CD4-positive, alpha-beta T cell treated with Interleukin-4 for 4 hours (primary cell): ENCODE measurements at regions not wholly inside any gene's neighbourhood (a gene's known extent, or its start where the extent isn't known, plus 50 kb on each side); places are given as distances from the start of the nearest gene placed in this dataset.
"Not testable (repeated sequence)": the region's sequence is repeated elsewhere in the genome, so short reads cannot be mapped to it uniquely, and the experiment has no call there.

Experiments
- DNase-seq: peaks from one replicate; pipeline ENCODE4 v3.0.0-alpha.2; 2020

GRCh38 chr2:37783545-37783944 is 112.1 kb upstream of the CDC42EP3 start:
- DNase-seq = no peak

- DNase-seq = no peak
These were observed 112.8 kb upstream of the CDC42EP3 start for GRCh38 chr2:37784071-37784758.

GRCh38 chr2:37784759-37785149 is 113.3 kb upstream of the CDC42EP3 start:
- no peak for DNase-seq

GRCh38 chr2:37786191-37786698 is 114.8 kb upstream of the CDC42EP3 start:
- DNase-seq = no peak

GRCh38 chr2:37786854-37787253 is 115.4 kb upstream of the CDC42EP3 start:
- no peak for DNase-seq

- DNase-seq = no peak
These were observed 117.3 kb upstream of the CDC42EP3 start for GRCh38 chr2:37788602-37789209.

- DNase-seq = no peak
These were observed 118.6 kb upstream of the CDC42EP3 start for GRCh38 chr2:37790019-37790418.

- no peak for DNase-seq
These were observed 119.0 kb upstream of the CDC42EP3 start for GRCh38 chr2:37790462-37790861.

GRCh38 chr2:37792366-37792765 is 120.9 kb upstream of the CDC42EP3 start:
- no peak for DNase-seq

- DNase-seq = no peak
These were observed 121.6 kb upstream of the CDC42EP3 start for GRCh38 chr2:37793004-37793403.

GRCh38 chr2:37794717-37795116 is 123.3 kb upstream of the CDC42EP3 start:
- DNase-seq = no peak

GRCh38 chr2:37795456-37795855 is 124.0 kb upstream of the CDC42EP3 start:
- DNase-seq = no peak

GRCh38 chr2:37795938-37796337 is 124.5 kb upstream of the CDC42EP3 start:
- DNase-seq = no peak

- no peak for DNase-seq
These were observed 125.0 kb upstream of the CDC42EP3 start for GRCh38 chr2:37796481-37796880.

GRCh38 chr2:37797081-37797480 is 125.6 kb upstream of the CDC42EP3 start:
- no peak for DNase-seq

GRCh38 chr2:37798315-37799005 is 126.6 kb upstream of the RMDN2 start:
- DNase-seq = no peak

- no peak for DNase-seq
These were observed 124.8 kb upstream of the RMDN2 start for GRCh38 chr2:37800176-37800858.

- DNase-seq = no peak
These were observed 122.8 kb upstream of the RMDN2 start for GRCh38 chr2:37802211-37802752.

- DNase-seq = no peak
These were observed 122.1 kb upstream of the RMDN2 start for GRCh38 chr2:37802899-37803379.

GRCh38 chr2:37806004-37806403 is 119.1 kb upstream of the RMDN2 start:
- not testable (repeated sequence) for DNase-seq

GRCh38 chr2:37809525-37809924 is 115.6 kb upstream of the RMDN2 start:
- DNase-seq = peak; percentile 15

- no peak for DNase-seq
These were observed 115.0 kb upstream of the RMDN2 start for GRCh38 chr2:37809931-37810570.
